ENCODE measurements at regions not wholly inside any gene's neighbourhood (a gene's known extent, or its start where the extent isn't known, plus 50 kb on each side); places are given as distances from the start of the nearest gene placed in this dataset.

- no peak for DNase-seq
Measured at GRCh38 chr9:2916382-2916985, 72.6 kb upstream of the PUM3 start.

DNA sequence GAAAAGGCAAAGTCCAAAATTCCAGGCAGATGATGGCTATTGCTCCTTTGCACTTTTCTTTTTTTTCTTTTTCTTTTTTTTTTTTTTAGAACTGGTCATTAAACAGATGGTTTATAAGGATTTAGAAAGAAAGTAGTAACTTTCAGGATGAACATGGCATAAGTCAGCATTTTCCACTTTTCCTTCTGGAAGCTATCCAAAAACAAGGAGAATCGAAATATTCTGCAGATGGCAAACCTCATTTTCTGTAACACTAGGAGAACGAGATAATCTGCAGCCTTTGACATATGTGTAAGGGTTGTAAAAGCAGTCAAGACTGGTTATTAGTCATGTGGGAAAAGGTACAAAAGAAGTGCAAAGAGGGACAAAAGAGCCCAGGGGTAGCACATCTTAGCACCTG lies 69.1 kb upstream of the PUM3 start:
- no peak for DNase-seq

GRCh38 chr9:2907411-2907810 lies 63.5 kb upstream of the PUM3 start:
- DNase-seq = peak; percentile 16

GRCh38 chr9:2904242-2904930 lies 60.5 kb upstream of the PUM3 start:
- DNase-seq = no peak
